ENCODE measurements at regions not wholly inside any gene's neighbourhood (a gene's known extent, or its start where the extent isn't known, plus 50 kb on each side); places are given as distances from the start of the nearest gene placed in this dataset.

DNA sequence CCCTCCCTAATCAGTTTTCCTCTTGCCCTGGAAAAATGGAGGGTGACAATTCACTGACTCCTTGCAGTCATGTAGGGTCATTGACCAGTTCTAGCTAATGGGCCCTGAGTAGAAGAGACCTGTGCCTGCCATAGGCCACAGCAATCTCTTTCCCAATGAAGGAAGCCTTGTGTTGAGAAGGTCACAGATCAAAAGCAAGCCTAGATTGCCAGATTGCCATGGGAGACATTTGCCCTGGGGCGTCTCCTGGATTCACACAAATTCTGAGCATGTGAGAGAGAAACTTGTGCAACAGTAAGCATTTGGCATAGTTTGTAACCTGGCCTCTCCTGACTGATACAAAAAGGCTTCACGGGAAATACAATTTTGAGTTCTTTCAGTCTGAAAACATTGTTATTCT, 148.0 kb downstream of the NUDT12 start:
- TF ChIP-seq, protein P1, sequence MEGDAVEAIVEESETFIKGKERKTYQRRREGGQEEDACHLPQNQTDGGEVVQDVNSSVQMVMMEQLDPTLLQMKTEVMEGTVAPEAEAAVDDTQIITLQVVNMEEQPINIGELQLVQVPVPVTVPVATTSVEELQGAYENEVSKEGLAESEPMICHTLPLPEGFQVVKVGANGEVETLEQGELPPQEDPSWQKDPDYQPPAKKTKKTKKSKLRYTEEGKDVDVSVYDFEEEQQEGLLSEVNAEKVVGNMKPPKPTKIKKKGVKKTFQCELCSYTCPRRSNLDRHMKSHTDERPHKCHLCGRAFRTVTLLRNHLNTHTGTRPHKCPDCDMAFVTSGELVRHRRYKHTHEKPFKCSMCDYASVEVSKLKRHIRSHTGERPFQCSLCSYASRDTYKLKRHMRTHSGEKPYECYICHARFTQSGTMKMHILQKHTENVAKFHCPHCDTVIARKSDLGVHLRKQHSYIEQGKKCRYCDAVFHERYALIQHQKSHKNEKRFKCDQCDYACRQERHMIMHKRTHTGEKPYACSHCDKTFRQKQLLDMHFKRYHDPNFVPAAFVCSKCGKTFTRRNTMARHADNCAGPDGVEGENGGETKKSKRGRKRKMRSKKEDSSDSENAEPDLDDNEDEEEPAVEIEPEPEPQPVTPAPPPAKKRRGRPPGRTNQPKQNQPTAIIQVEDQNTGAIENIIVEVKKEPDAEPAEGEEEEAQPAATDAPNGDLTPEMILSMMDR (conservative IDR thresholded peaks at IDR 0.05; ENCODE audit: low read length) = no peak
- TF ChIP-seq EZH2phosphoT487 (IDR thresholded peaks at IDR 0.05; ENCODE audit: borderline replicate concordance) = no peak

All from Loucy (cell line).